Osteoblast (primary cell): ENCODE measurements at regions not wholly inside any gene's neighbourhood (a gene's known extent, or its start where the extent isn't known, plus 50 kb on each side); places are given as distances from the start of the nearest gene placed in this dataset.

Source experiments
- DNase-seq: peaks from one replicate; pipeline ENCODE4 v3.0.0; 2011; ENCODE audit warnings: low spot score, mixed read lengths; ENCODE audit not compliant: insufficient read length; ENCODE audit errors: missing footprints
- H2AFZ ChIP-seq: 2 replicates; pipeline ENCODE4 v1.6.0; 2011; ENCODE audit warnings: mild to moderate bottlenecking, low read length
- H3K27ac ChIP-seq: 2 replicates; pipeline ENCODE4 v1.5.1; 2011; ENCODE audit warnings: mild to moderate bottlenecking, low read depth, low read length, moderate library complexity
- H3K27me3 ChIP-seq: 2 replicates; pipeline ENCODE4 v1.6.0; 2012; ENCODE audit warnings: mild to moderate bottlenecking, control low read depth, inconsistent platforms, low read length, moderate library complexity; ENCODE audit not compliant: insufficient read depth
- H3K36me3 ChIP-seq: 2 replicates; pipeline ENCODE4 v1.5.1; 2011; ENCODE audit warnings: mild to moderate bottlenecking, low read length, control low read depth, moderate library complexity; ENCODE audit not compliant: insufficient read depth
- H3K4me1 ChIP-seq: 2 replicates; pipeline ENCODE4 v1.5.1; 2011; ENCODE audit warnings: mild to moderate bottlenecking, low read length, control low read depth, moderate library complexity; ENCODE audit not compliant: insufficient read depth
- H3K4me2 ChIP-seq: 2 replicates; pipeline ENCODE4 v1.6.0; 2011; ENCODE audit warnings: mild to moderate bottlenecking, low read length; ENCODE audit not compliant: insufficient read depth
- H3K4me3 ChIP-seq: fragments of 200-600 bp; sonication (generic); 3 replicates; pipeline ENCODE4 v1.5.1; 2012; ENCODE audit warnings: mild to moderate bottlenecking, low read length, inconsistent platforms; ENCODE audit not compliant: insufficient read depth
- H3K79me2 ChIP-seq: 2 replicates; pipeline ENCODE4 v1.6.0; 2012; ENCODE audit warnings: mild to moderate bottlenecking, low read length, control low read depth, inconsistent platforms; ENCODE audit not compliant: insufficient read depth
- H3K9me3 ChIP-seq: 2 replicates; pipeline ENCODE4 v1.5.1; 2011; ENCODE audit warnings: low read depth, low read length, control low read depth
- H4K20me1 ChIP-seq: 2 replicates; pipeline ENCODE4 v1.6.0; 2012; ENCODE audit warnings: mild to moderate bottlenecking, low read length, control low read depth; ENCODE audit not compliant: insufficient read depth
- CTCF ChIP-seq: IDR thresholded peaks from 2 replicates; pipeline ENCODE4 v1.5.1; 2011; ENCODE audit warnings: mild to moderate bottlenecking, low read depth, low read length, moderate library complexity; ENCODE audit errors: extremely low read depth

- no peaks in the 10 kb centered on the region for H3K79me2 ChIP-seq
- TF ChIP-seq CTCF = no peak
- H3K27me3 ChIP-seq = no peaks in the 10 kb centered on the region
- no peak overlapping the region for H3K27ac ChIP-seq
- no peak overlapping the region for H2AFZ ChIP-seq
- H3K9me3 ChIP-seq = no peaks in the 10 kb centered on the region
- no peak overlapping the region for H3K4me3 ChIP-seq
- H4K20me1 ChIP-seq = no peaks in the 10 kb centered on the region
- H3K4me2 ChIP-seq = no peak overlapping the region
- DNase-seq = no peak
- no peaks in the 10 kb centered on the region for H3K4me1 ChIP-seq
- no peaks in the 10 kb centered on the region for H3K36me3 ChIP-seq
Measured at GRCh38 chr9:88312517-88313103, 75.6 kb upstream of the SPIN1 start.

GRCh38 chr9:88312045-88312444, 76.2 kb upstream of the SPIN1 start:
- Histone ChIP-seq H3K4me1 (no peaks in the 10 kb centered on the region), H3K4me2 (no peak overlapping the region), H3K4me3 (no peak overlapping the region), H4K20me1 (no peaks in the 10 kb centered on the region), H3K27ac (no peak overlapping the region), H2AFZ (no peak overlapping the region), H3K36me3 (no peaks in the 10 kb centered on the region), H3K79me2 (no peaks in the 10 kb centered on the region), H3K9me3 (no peaks in the 10 kb centered on the region), H3K27me3 (no peaks in the 10 kb centered on the region)
- TF ChIP-seq CTCF = no peak
- no peak for DNase-seq

GRCh38 chr9:88310310-88310980, 77.8 kb upstream of the SPIN1 start:
- no peaks in the 10 kb centered on the region for H3K4me1 ChIP-seq
- H4K20me1 ChIP-seq = no peaks in the 10 kb centered on the region
- H3K79me2 ChIP-seq = no peaks in the 10 kb centered on the region
- no peak overlapping the region for H2AFZ ChIP-seq
- TF ChIP-seq CTCF = no peak
- H3K36me3 ChIP-seq = no peaks in the 10 kb centered on the region
- H3K4me2 ChIP-seq = no peak overlapping the region
- H3K27ac ChIP-seq = no peak overlapping the region
- H3K9me3 ChIP-seq = no peaks in the 10 kb centered on the region
- H3K27me3 ChIP-seq = no peaks in the 10 kb centered on the region
- no peak for DNase-seq
- H3K4me3 ChIP-seq = no peak overlapping the region

- H3K9me3 ChIP-seq = no peaks in the 10 kb centered on the region
- no peak for DNase-seq
- H3K36me3 ChIP-seq = no peaks in the 10 kb centered on the region
- no peak overlapping the region for H3K27ac ChIP-seq
- no peaks in the 10 kb centered on the region for H3K79me2 ChIP-seq
- H3K4me3 ChIP-seq = no peak overlapping the region
- no peak overlapping the region for H3K4me2 ChIP-seq
- H3K4me1 ChIP-seq = peaks cover 1% of the 10 kb centered on the region
- no peaks in the 10 kb centered on the region for H3K27me3 ChIP-seq
- no peak overlapping the region for H2AFZ ChIP-seq
- H4K20me1 ChIP-seq = no peaks in the 10 kb centered on the region
- TF ChIP-seq CTCF = no peak
Measured at GRCh38 chr9:88308831-88309560, 79.2 kb upstream of the SPIN1 start.
